AG20443 (cell line): ENCODE measurements at regions not wholly inside any gene's neighbourhood (a gene's known extent, or its start where the extent isn't known, plus 50 kb on each side); places are given as distances from the start of the nearest gene placed in this dataset.
A peak's percentile ranks its signal among the peaks of the same experiment; 100 is the strongest.

Source experiments
- DNase-seq: peaks from one replicate; pipeline ENCODE4 v3.0.0; 2012; ENCODE audit warnings: low spot score, mixed read lengths

GRCh38 chr10:3295582-3296151, 123.1 kb upstream of the PITRM1 start:
- DNase-seq = no peak

- DNase-seq = no peak
Observed at GRCh38 chr10:3294919-3295581, 122.5 kb upstream of the PITRM1 start.

GRCh38 chr10:3293581-3294431, 121.2 kb upstream of the PITRM1 start:
- peak; percentile 45 for DNase-seq

- DNase-seq = peak; percentile 82
Observed at GRCh38 chr10:3292636-3293035, 120.1 kb upstream of the PITRM1 start.

GRCh38 chr10:3290550-3290949, 118.0 kb upstream of the PITRM1 start:
- DNase-seq = no peak

GRCh38 chr10:3287572-3288445, 115.2 kb upstream of the PITRM1 start:
- DNase-seq = no peak

GRCh38 chr10:3282674-3283017, 110.1 kb upstream of the PITRM1 start:
- DNase-seq = no peak

- DNase-seq = no peak
Observed at GRCh38 chr10:3281941-3282673, 109.5 kb upstream of the PITRM1 start.

GRCh38 chr10:3278771-3279170, 106.2 kb upstream of the PITRM1 start:
- DNase-seq = no peak

GRCh38 chr10:3277566-3277965, 105.0 kb upstream of the PITRM1 start:
- no peak for DNase-seq

GRCh38 chr10:3274414-3274813, 101.8 kb upstream of the PITRM1 start:
- no peak for DNase-seq

- DNase-seq = no peak
Observed at GRCh38 chr10:3273966-3274365, 101.4 kb upstream of the PITRM1 start.

- no peak for DNase-seq
Observed at GRCh38 chr10:3272300-3272699, 99.7 kb upstream of the PITRM1 start.

GRCh38 chr10:3271354-3272115, 99.0 kb upstream of the PITRM1 start:
- no peak for DNase-seq

- DNase-seq = no peak
Observed at GRCh38 chr10:3270577-3271316, 98.2 kb upstream of the PITRM1 start.

GRCh38 chr10:3268025-3268424, 95.4 kb upstream of the PITRM1 start:
- no peak for DNase-seq

- DNase-seq = no peak
Observed at GRCh38 chr10:3265088-3265487, 92.5 kb upstream of the PITRM1 start.

- DNase-seq = no peak
Observed at GRCh38 chr10:3264161-3264761, 91.7 kb upstream of the PITRM1 start.

GRCh38 chr10:3263747-3264146, 91.2 kb upstream of the PITRM1 start:
- no peak for DNase-seq

GRCh38 chr10:3263082-3263481, 90.5 kb upstream of the PITRM1 start:
- DNase-seq = no peak
